GM21367 (cell line): ENCODE measurements at regions not wholly inside any gene's neighbourhood (a gene's known extent, or its start where the extent isn't known, plus 50 kb on each side); places are given as distances from the start of the nearest gene placed in this dataset.
"Not testable (repeated sequence)": the region's sequence is repeated elsewhere in the genome, so short reads cannot be mapped to it uniquely, and the experiment has no call there.

ENCODE experiments used
- ATAC-seq: cut with Tn5 transposase; IDR thresholded peaks from one replicate; pipeline ENCODE4 v1.9.1; 2021; ENCODE audit not compliant: unreplicated experiment

- ATAC-seq: not testable (repeated sequence)
Observed at GRCh38 chr6:86284809-86285480, 642.3 kb upstream of the SYNCRIP start.

GRCh38 chr6:86283596-86283995, 640.9 kb upstream of the SYNCRIP start:
- ATAC-seq: not testable (repeated sequence)

DNA sequence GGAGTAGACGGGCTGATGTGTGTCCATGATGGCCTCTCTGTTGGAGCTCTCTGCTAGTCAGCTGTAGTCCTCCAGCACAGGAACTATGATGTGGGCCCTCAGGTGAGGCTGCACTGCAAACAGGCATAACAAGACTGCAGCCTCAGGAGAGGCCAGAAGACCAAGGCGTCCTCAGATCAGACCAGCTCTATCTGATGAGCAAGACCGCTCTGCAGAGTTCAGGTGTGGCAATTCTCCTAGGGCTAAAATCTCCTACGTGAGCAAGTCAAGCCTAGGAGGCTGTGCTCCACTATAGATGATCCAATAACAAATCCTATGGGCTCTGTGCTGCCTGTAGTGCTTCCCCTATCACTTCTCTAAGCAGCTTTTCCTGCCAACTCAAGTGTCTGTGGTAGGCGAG, 633.4 kb upstream of the SYNCRIP start:
- ATAC-seq: no peak

GRCh38 chr6:86273936-86274335, 631.2 kb upstream of the SYNCRIP start:
- ATAC-seq: no peak

GRCh38 chr6:86256615-86257187, 614.0 kb upstream of the SYNCRIP start:
- no peak for ATAC-seq

- ATAC-seq: no peak
Observed at GRCh38 chr6:86255973-86256372, 613.3 kb upstream of the SYNCRIP start.

DNA sequence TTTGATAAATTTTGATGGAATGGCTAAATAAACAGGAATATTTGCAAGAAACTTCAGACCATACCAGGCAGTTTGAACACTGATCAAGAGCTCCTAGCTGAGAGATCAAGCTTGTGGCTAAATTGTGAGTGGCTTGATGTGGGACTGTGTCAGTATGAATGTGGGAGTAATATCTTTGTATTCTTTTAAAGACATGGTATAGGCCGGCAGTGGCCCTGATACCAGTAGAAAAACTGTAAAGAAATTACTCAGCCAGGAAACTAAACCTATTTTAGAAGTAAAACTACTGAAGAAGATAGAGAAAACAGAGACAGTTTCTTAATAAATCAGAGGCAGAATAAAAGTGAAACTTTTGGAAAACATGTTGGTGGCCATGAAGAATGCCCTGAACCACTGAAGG, 608.4 kb upstream of the SYNCRIP start:
- ATAC-seq: no peak

DNA sequence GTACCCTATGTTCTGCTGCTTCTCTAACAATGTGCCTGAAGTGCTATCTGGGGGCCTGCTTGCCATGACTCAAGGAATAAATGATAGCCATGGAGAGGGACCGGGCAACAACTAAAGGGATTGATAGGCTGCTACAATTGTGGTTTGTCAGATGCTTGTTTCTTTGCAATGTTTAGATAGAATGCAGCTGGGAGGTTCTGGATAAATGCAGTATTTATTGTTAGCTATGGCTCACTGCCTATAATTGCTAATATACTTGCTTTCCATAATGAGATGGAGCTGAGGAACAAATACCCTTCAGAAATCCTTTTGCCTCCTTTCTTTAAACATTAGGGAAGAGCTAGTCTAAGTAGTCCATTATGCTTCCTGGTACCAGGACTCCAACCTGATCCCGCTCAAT, 575.2 kb upstream of the SYNCRIP start:
- no peak for ATAC-seq

GRCh38 chr6:86215323-86215722, 572.6 kb upstream of the SYNCRIP start:
- no peak for ATAC-seq

DNA sequence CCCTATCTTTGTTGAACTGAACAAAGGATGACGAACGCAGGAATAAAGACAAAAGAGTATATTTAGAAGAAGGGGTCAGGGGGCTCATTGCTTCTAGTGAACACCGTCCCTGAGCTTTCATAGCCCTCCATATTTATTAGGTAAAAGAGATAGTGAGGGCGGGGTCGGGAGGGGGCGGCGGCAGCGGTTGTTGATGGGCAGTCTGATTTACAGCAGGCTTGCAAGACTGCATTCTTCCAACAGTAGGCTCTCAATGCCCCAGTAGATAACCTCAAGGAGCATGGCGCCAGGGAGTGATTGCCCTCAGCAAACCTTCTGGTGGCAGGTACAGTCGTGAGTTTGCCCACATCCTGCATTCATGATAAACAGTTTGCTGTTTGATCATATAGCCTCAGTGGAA, 563.3 kb upstream of the SYNCRIP start:
- ATAC-seq: no peak

DNA sequence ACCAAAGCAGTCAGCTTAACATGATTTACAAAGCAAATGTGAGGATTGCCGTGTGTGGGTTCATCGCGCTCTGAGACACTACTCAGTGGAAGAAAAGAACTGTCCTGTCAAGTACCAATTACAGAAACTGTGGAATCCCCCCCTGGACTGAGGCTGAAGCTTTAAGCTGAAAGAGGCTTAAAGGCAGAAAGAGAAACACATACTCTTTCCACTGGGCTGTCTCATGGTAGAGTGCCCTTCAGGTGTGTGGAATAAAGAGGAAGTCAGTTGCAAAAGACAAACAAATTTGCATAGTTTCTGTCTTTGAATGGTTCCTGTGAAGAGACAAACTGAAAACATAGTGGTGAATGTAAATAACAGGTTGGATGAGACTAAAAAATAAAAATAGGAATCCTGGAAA, 560.4 kb upstream of the SYNCRIP start:
- ATAC-seq: peak; percentile 87

DNA sequence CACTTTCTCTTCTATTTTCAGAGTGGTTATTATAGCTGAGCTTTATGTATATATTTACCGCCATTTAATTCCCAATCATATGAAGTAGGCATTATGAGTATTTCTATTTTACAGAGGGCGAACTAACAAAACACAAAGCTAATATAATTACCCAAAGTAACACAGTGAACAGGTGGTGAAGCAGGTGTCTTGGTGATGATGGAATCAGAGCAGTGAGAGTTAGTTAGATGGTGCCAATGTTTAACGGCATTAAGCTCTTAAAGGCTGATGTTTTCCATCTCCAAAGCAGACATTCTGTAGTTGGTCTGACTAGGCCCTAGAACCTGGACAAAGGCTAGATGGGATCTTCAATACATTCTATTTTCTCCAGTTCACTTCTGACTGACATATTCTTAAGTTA, 551.1 kb upstream of the SYNCRIP start:
- ATAC-seq: no peak

- ATAC-seq: peak; percentile 95
Observed at GRCh38 chr6:86192123-86192522, 549.4 kb upstream of the SYNCRIP start.

- not testable (repeated sequence) for ATAC-seq
Observed at GRCh38 chr6:86175149-86175548, 532.5 kb upstream of the SYNCRIP start.

- no peak for ATAC-seq
Observed at GRCh38 chr6:86154852-86155251, 512.2 kb upstream of the SYNCRIP start.

- no peak for ATAC-seq
Observed at GRCh38 chr6:86153521-86153920, 510.8 kb upstream of the SYNCRIP start.

GRCh38 chr6:86152546-86152945, 509.9 kb upstream of the SYNCRIP start:
- ATAC-seq: no peak

GRCh38 chr6:86148586-86148985, 505.9 kb upstream of the SYNCRIP start:
- ATAC-seq: no peak

- no peak for ATAC-seq
Observed at GRCh38 chr6:86147859-86148258, 505.2 kb upstream of the SYNCRIP start.

- no peak for ATAC-seq
Observed at GRCh38 chr6:86147311-86147710, 504.6 kb upstream of the SYNCRIP start.

GRCh38 chr6:86146751-86147150, 504.1 kb upstream of the SYNCRIP start:
- not testable (repeated sequence) for ATAC-seq

- no peak for ATAC-seq
Observed at GRCh38 chr6:86142326-86142725, 499.6 kb upstream of the SYNCRIP start.
